SK-N-SH (cell line): ENCODE measurements at regions not wholly inside any gene's neighbourhood (a gene's known extent, or its start where the extent isn't known, plus 50 kb on each side); places are given as distances from the start of the nearest gene placed in this dataset.

ENCODE experiments used
- CTCF ChIA-PET: fragments of 300-600, 350-600 bp; formaldehyde crosslinking; extraction: SDS; loops from one replicate; lab custom pipeline; 2021; lab: Yijun Ruan, JAX
- POLR2A ChIA-PET: fragments of 350-600 bp; sonication (Branson Sonifier 250); formaldehyde crosslinking; extraction: SDS; loops from one replicate; lab custom pipeline; 2020; ENCODE audit warnings: antibody characterized with exemption, inconsistent platforms; lab: Yijun Ruan, JAX
- DNase-seq: peaks from one replicate; pipeline ENCODE4 v3.0.0; 2012
- H2AFZ ChIP-seq: fragments of 200-600 bp; sonication (generic); 2 replicates; pipeline ENCODE4 v1.8.1; 2016; ENCODE audit warnings: antibody characterized with exemption, mild to moderate bottlenecking, low read depth
- H3F3A ChIP-seq: fragments of 200-600 bp; sonication (generic); replicated peaks from 2 replicates; pipeline ENCODE3; 2016; ENCODE audit warnings: antibody characterized with exemption, mild to moderate bottlenecking; ENCODE audit not compliant: insufficient read depth
- H3K27ac ChIP-seq, 2 experiments: fragments of 200-500 bp in 1 of 2; fragments of 200-600 bp in 1 of 2; sonication (Bioruptor generic) in 1 of 2; sonication (generic), shearing (Covaris generic) in 1 of 2; 2 replicates each; pipeline versions ENCODE4 v1.5.1 to v1.6.1; 2014 to 2016; ENCODE audit warnings: low read depth in 2 of 2, inconsistent platforms in 1 of 2, low read length in 1 of 2, mild to moderate bottlenecking in 1 of 2, mixed read lengths in 1 of 2
- H3K27me3 ChIP-seq: fragments of 200-600 bp; sonication (generic), shearing (Covaris generic); 2 replicates; pipeline ENCODE4 v1.6.1; 2016; ENCODE audit warnings: mixed run types; ENCODE audit not compliant: insufficient read depth
- H3K36me3 ChIP-seq, 2 experiments: fragments of 200-500 bp in 1 of 2; fragments of 200-600 bp in 1 of 2; sonication (Bioruptor generic) in 1 of 2; sonication (generic) in 1 of 2; replicated peaks in 1 of 2; 2 replicates each; pipeline versions ENCODE3 to v1.5.1; 2014 to 2016; ENCODE audit warnings: low read length in 1 of 2, mild to moderate bottlenecking in 1 of 2; ENCODE audit not compliant: insufficient read depth in 2 of 2, control insufficient read depth in 1 of 2
- H3K4me1 ChIP-seq, 2 experiments: fragments of 200-500 bp in 1 of 2; fragments of 200-600 bp in 1 of 2; sonication (Bioruptor generic) in 1 of 2; sonication (generic), shearing (Covaris generic) in 1 of 2; 2 replicates each; pipeline versions ENCODE4 v1.5.1 to v1.6.1; 2014 to 2016; ENCODE audit warnings: low read depth in 1 of 2, low read length in 1 of 2, mixed run types in 1 of 2; ENCODE audit not compliant: insufficient read depth in 2 of 2, control insufficient read depth in 1 of 2
- H3K4me2 ChIP-seq: fragments of 200-600 bp; sonication (generic), shearing (Covaris generic); 2 replicates; pipeline ENCODE4 v1.6.1; 2017; ENCODE audit warnings: mixed run types
- H3K4me3 ChIP-seq, 2 experiments: fragments of 200-500 bp in 1 of 2; fragments of 200-600 bp in 1 of 2; sonication (Bioruptor generic) in 1 of 2; sonication (generic), shearing (Covaris generic) in 1 of 2; 2 replicates each; pipeline versions ENCODE4 v1.5.1 to v1.8.1; 2014 to 2016; ENCODE audit warnings: low read depth in 2 of 2, inconsistent platforms in 1 of 2, low read length in 1 of 2, mild to moderate bottlenecking in 1 of 2, mixed read lengths in 1 of 2, moderate library complexity in 1 of 2
- H3K79me2 ChIP-seq: fragments of 200-600 bp; sonication (generic); 2 replicates; pipeline ENCODE4 v1.8.1; 2017; ENCODE audit warnings: mild to moderate bottlenecking; ENCODE audit not compliant: insufficient read depth
- H3K9ac ChIP-seq: fragments of 200-600 bp; sonication (generic); 2 replicates; pipeline ENCODE4 v1.6.1; 2017; ENCODE audit warnings: mixed run types
- H3K9me2 ChIP-seq: fragments of 200-600 bp; sonication (generic); 2 replicates; pipeline ENCODE4 v1.6.1; 2017; ENCODE audit warnings: mixed run types
- H3K9me3 ChIP-seq: fragments of 200-600 bp; sonication (generic); 2 replicates; pipeline ENCODE4 v1.6.1; 2017; ENCODE audit warnings: mixed run types, mild to moderate bottlenecking, moderate library complexity
- H4K20me1 ChIP-seq: fragments of 200-600 bp; sonication (generic); 2 replicates; pipeline ENCODE4 v1.6.1; 2017; ENCODE audit warnings: mild to moderate bottlenecking, mixed run types; ENCODE audit not compliant: insufficient read depth
- ELF1 ChIP-seq: IDR thresholded peaks from 2 replicates; pipeline ENCODE4 v1.4.0; 2012
- FOXJ3 ChIP-seq: sonication (generic); formaldehyde crosslinking; IDR thresholded peaks from 2 replicates; pipeline ENCODE4 v1.5.1; 2020; ENCODE audit warnings: mild to moderate bottlenecking, missing genetic modification reagents
- GATA2 ChIP-seq: sonication (generic); formaldehyde crosslinking; IDR thresholded peaks from 2 replicates; pipeline ENCODE4 v1.5.0; 2020; ENCODE audit warnings: mild to moderate bottlenecking, missing genetic modification reagents
- IRF3 ChIP-seq: fragments of 150-350 bp; IDR thresholded peaks from 2 replicates; pipeline ENCODE4 v1.6.1; 2016; ENCODE audit warnings: mild to moderate bottlenecking, low read depth, low read length
- JUND ChIP-seq: IDR thresholded peaks from 2 replicates; pipeline ENCODE4 v1.4.0; 2012
- MXI1 ChIP-seq: IDR thresholded peaks from 2 replicates; pipeline ENCODE4 v1.6.1; 2012; ENCODE audit warnings: mild to moderate bottlenecking, low read depth, low read length, improper control_type of control experiment
- NFIC ChIP-seq: IDR thresholded peaks from 2 replicates; pipeline ENCODE4 v1.4.0; 2012; ENCODE audit warnings: borderline replicate concordance
- POLR2AphosphoS5 ChIP-seq: IDR thresholded peaks from 2 replicates; pipeline ENCODE4 v1.6.1; 2012; ENCODE audit warnings: low read depth, low read length
- RAD21 ChIP-seq: IDR thresholded peaks from 2 replicates; pipeline ENCODE4 v1.6.1; 2012; ENCODE audit warnings: mild to moderate bottlenecking, low read length
- RFX5 ChIP-seq: IDR thresholded peaks from 2 replicates; pipeline ENCODE4 v1.6.1; 2012; ENCODE audit warnings: mild to moderate bottlenecking, improper control_type of control experiment, low read length
- RXRA ChIP-seq: IDR thresholded peaks from 2 replicates; pipeline ENCODE4 v1.4.0; 2012; ENCODE audit warnings: low read depth, mild to moderate bottlenecking, borderline replicate concordance
- SIN3A ChIP-seq: IDR thresholded peaks from 2 replicates; pipeline ENCODE4 v1.6.1; 2012; ENCODE audit warnings: low read depth, mild to moderate bottlenecking, low read length, moderate library complexity, borderline replicate concordance
- SMC3 ChIP-seq: IDR thresholded peaks from 2 replicates; pipeline ENCODE4 v1.6.1; 2012; ENCODE audit warnings: low read depth, low read length, improper control_type of control experiment
- TAF1 ChIP-seq: IDR thresholded peaks from 2 replicates; pipeline ENCODE4 v1.6.1; 2012; ENCODE audit warnings: low read depth, mild to moderate bottlenecking, low read length, moderate library complexity, borderline replicate concordance
- TEAD4 ChIP-seq: IDR thresholded peaks from 2 replicates; pipeline ENCODE4 v1.4.0; 2012; ENCODE audit warnings: mild to moderate bottlenecking, borderline replicate concordance; ENCODE audit not compliant: insufficient read depth
- USF2 ChIP-seq: fragments of 150-350 bp; IDR thresholded peaks from 2 replicates; pipeline ENCODE4 v1.6.1; 2017; ENCODE audit warnings: antibody characterized with exemption, low read length, low read depth, borderline replicate concordance
- YY1 ChIP-seq: IDR thresholded peaks from 2 replicates; pipeline ENCODE4 v1.4.0; 2012; ENCODE audit warnings: low read depth, mild to moderate bottlenecking
- WGBS: methylation state at CpG from one replicate; pipeline ENCODE4 v1.1.6; 2017; ENCODE audit warnings: low lambda C conversion rate; 5-methylcytosine and 5-hydroxymethylcytosine counted together
- TF ChIP-seq, protein P1 (sequence below): IDR thresholded peaks from 2 replicates; pipeline ENCODE4 v1.4.0; 2012; ENCODE audit warnings: low read depth, borderline replicate concordance
- TF ChIP-seq, protein P2 (sequence below): IDR thresholded peaks from 2 replicates; pipeline ENCODE4 v1.6.1; 2012; ENCODE audit warnings: mild to moderate bottlenecking, low read depth, low read length, moderate library complexity
- TF ChIP-seq, protein P3 (sequence below): IDR thresholded peaks from 2 replicates; pipeline ENCODE4 v1.4.0; 2012; ENCODE audit warnings: low read depth, borderline replicate concordance

GRCh38 chr10:107442035-107442505 lies 277.6 kb upstream of the SORCS1 start:
- H3K4me2 ChIP-seq = peak overlapping the region; percentile 52; the same call in 1 of the 2 replicates
- no peaks in the 10 kb centered on the region for H3K9me2 ChIP-seq
- no peaks in the 10 kb centered on the region for H3K79me2 ChIP-seq
- peak overlapping the region in 1 of 2 experiments; percentile 4; a peak in 1 of 4 replicates for H3K4me3 ChIP-seq
- peaks cover 0 to 3% of the 10 kb centered on the region in 2 experiments; a peak in 2 of 4 replicates for H3K4me1 ChIP-seq
- TF ChIP-seq SIN3A (no peak), ELF1 (no peak)
- TF ChIP-seq, protein P1, sequence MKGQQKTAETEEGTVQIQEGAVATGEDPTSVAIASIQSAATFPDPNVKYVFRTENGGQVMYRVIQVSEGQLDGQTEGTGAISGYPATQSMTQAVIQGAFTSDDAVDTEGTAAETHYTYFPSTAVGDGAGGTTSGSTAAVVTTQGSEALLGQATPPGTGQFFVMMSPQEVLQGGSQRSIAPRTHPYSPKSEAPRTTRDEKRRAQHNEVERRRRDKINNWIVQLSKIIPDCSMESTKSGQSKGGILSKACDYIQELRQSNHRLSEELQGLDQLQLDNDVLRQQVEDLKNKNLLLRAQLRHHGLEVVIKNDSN = peak; percentile 33; the same call in 1 of the 2 replicates
- no peaks in the 10 kb centered on the region for H3K36me3 ChIP-seq
- H3K9ac ChIP-seq = no peak overlapping the region
- H3F3A ChIP-seq = no peaks in the 10 kb centered on the region
- H3K9me3 ChIP-seq = no peaks in the 10 kb centered on the region
- H3K27me3 ChIP-seq = no peaks in the 10 kb centered on the region
- 0 out of 2 replicates have a peak overlapping the region, but pooled peaks have one; percentile 6 for H2AFZ ChIP-seq
- H3K27ac ChIP-seq = peak overlapping the region in 1 of 2 experiments; percentile 52; a peak in 1 of 4 replicates
- no peak for DNase-seq
- POLR2A ChIA-PET = no interaction called here
- CTCF ChIA-PET = no interaction called here
- H4K20me1 ChIP-seq = no peaks in the 10 kb centered on the region
- 24% methylated on average over 5 of the region's 5 CpGs for WGBS

- Histone ChIP-seq H3K36me3 (no peaks in the 10 kb centered on the region), H3K4me3 (no peak overlapping the region), H3K9ac (no peak overlapping the region), H3F3A (no peaks in the 10 kb centered on the region), H3K9me2 (no peaks in the 10 kb centered on the region), H4K20me1 (no peaks in the 10 kb centered on the region), H2AFZ (no peak overlapping the region), H3K9me3 (no peaks in the 10 kb centered on the region), H3K27me3 (no peaks in the 10 kb centered on the region), H3K4me1 (peaks cover 0 to 3% of the 10 kb centered on the region in 2 experiments; a peak in 2 of 4 replicates), H3K4me2 (no peak overlapping the region), H3K79me2 (no peaks in the 10 kb centered on the region), H3K27ac (no peak overlapping the region)
- 87% methylated on average over 5 of the region's 5 CpGs for WGBS
- CTCF ChIA-PET = no interaction called here
- POLR2A ChIA-PET = no interaction called here
- no peak for DNase-seq
- TF ChIP-seq YY1 (no peak), TAF1 (no peak), FOXJ3 (no peak), POLR2AphosphoS5 (no peak), USF2 (no peak), RAD21 (no peak), GATA2 (CRISPR knock-in tag) (no peak), SMC3 (no peak), RFX5 (no peak), SIN3A (no peak), ELF1 (no peak), IRF3 (no peak), TEAD4 (no peak), MXI1 (no peak), JUND (no peak), NFIC (no peak), RXRA (no peak)
- TF ChIP-seq, protein P2, sequence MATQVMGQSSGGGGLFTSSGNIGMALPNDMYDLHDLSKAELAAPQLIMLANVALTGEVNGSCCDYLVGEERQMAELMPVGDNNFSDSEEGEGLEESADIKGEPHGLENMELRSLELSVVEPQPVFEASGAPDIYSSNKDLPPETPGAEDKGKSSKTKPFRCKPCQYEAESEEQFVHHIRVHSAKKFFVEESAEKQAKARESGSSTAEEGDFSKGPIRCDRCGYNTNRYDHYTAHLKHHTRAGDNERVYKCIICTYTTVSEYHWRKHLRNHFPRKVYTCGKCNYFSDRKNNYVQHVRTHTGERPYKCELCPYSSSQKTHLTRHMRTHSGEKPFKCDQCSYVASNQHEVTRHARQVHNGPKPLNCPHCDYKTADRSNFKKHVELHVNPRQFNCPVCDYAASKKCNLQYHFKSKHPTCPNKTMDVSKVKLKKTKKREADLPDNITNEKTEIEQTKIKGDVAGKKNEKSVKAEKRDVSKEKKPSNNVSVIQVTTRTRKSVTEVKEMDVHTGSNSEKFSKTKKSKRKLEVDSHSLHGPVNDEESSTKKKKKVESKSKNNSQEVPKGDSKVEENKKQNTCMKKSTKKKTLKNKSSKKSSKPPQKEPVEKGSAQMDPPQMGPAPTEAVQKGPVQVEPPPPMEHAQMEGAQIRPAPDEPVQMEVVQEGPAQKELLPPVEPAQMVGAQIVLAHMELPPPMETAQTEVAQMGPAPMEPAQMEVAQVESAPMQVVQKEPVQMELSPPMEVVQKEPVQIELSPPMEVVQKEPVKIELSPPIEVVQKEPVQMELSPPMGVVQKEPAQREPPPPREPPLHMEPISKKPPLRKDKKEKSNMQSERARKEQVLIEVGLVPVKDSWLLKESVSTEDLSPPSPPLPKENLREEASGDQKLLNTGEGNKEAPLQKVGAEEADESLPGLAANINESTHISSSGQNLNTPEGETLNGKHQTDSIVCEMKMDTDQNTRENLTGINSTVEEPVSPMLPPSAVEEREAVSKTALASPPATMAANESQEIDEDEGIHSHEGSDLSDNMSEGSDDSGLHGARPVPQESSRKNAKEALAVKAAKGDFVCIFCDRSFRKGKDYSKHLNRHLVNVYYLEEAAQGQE = no peak
- TF ChIP-seq, protein P3, sequence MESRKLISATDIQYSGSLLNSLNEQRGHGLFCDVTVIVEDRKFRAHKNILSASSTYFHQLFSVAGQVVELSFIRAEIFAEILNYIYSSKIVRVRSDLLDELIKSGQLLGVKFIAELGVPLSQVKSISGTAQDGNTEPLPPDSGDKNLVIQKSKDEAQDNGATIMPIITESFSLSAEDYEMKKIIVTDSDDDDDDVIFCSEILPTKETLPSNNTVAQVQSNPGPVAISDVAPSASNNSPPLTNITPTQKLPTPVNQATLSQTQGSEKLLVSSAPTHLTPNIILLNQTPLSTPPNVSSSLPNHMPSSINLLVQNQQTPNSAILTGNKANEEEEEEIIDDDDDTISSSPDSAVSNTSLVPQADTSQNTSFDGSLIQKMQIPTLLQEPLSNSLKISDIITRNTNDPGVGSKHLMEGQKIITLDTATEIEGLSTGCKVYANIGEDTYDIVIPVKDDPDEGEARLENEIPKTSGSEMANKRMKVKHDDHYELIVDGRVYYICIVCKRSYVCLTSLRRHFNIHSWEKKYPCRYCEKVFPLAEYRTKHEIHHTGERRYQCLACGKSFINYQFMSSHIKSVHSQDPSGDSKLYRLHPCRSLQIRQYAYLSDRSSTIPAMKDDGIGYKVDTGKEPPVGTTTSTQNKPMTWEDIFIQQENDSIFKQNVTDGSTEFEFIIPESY = no peak
These were observed 276.2 kb upstream of the SORCS1 start for GRCh38 chr10:107440741-107441140.
